K562 (cell line): ENCODE measurements at regions not wholly inside any gene's neighbourhood (a gene's known extent, or its start where the extent isn't known, plus 50 kb on each side); places are given as distances from the start of the nearest gene placed in this dataset.

Experiments
- ATAC-seq: fragments of 200-7000 bp; cut with Tn5 transposase; 3 replicates; pipeline ENCODE4 v1.9.1; 2020; ENCODE audit warnings: moderate library complexity
- BruUV-seq: library from RNA; stranded (reverse); fragments of 400-500 nt; replicated peaks from 2 replicates; lab custom pipeline; 2021; lab: Mats Ljungman, UMichigan
- CTCF ChIA-PET: fragments of 300-600 bp; formaldehyde crosslinking; extraction: SDS; loops from one replicate; lab custom pipeline; 2021; ENCODE audit warnings: low intra/inter-chr PET ratio; lab: Yijun Ruan, JAX
- POLR2A ChIA-PET: fragments of 300-600, 350-650 bp; sonication (Branson Sonifier 250); formaldehyde crosslinking; extraction: SDS; loops from one replicate; lab custom pipeline; 2021; ENCODE audit warnings: antibody characterized with exemption, inconsistent platforms; lab: Yijun Ruan, JAX
- DNase-seq, 4 experiments: peaks; one replicate each; pipeline versions ENCODE4 v3.0.0 to v3.0.0-alpha.2; 2011 to 2018; ENCODE audit warnings: low spot score in 3 of 4, mixed read lengths in 3 of 4; ENCODE audit errors: extremely low read depth in 1 of 4
- FAIRE-seq: peaks from 2 replicates; lab custom pipeline; 2011; peaks lifted over from hg19 to GRCh38; lab: Jason Lieb, UNC
- H2AFZ ChIP-seq: 2 replicates; pipeline ENCODE4 v1.6.0; 2011; ENCODE audit warnings: low read depth, low read length, control low read depth, inconsistent platforms
- H3K27ac ChIP-seq: fragments of 200-600 bp; 3 replicates; pipeline ENCODE4 v1.8.0; 2011; ENCODE audit warnings: low read depth, mild to moderate bottlenecking, control low read depth, inconsistent platforms, low read length, moderate library complexity, mixed read lengths; ENCODE audit errors: extremely low read depth
- H3K27me3 ChIP-seq, 2 experiments: fragments of 300-600 bp in 1 of 2; 2 replicates in 1 of 2; 3 replicates in 1 of 2; pipeline versions ENCODE4 v1.6.0 to v1.8.0; 2011; ENCODE audit warnings: inconsistent platforms in 2 of 2, low read length in 2 of 2, mild to moderate bottlenecking in 1 of 2, mixed read lengths in 1 of 2, moderate library complexity in 1 of 2; ENCODE audit not compliant: control insufficient read depth in 2 of 2, insufficient read depth in 2 of 2
- H3K36me3 ChIP-seq: fragments of 300-600 bp; 3 replicates; pipeline ENCODE4 v1.8.0; 2011; ENCODE audit warnings: mild to moderate bottlenecking, low read length, inconsistent platforms; ENCODE audit not compliant: control insufficient read depth, insufficient read depth
- H3K4me1 ChIP-seq, 2 experiments: fragments of 200-600 bp in 1 of 2; replicated peaks in 1 of 2; 2 replicates in 1 of 2; 3 replicates in 1 of 2; pipeline versions ENCODE4 v1.5.1 to v1.8.0; 2011; ENCODE audit warnings: inconsistent platforms in 2 of 2, low read length in 2 of 2, mild to moderate bottlenecking in 1 of 2, mixed read lengths in 1 of 2, moderate library complexity in 1 of 2; ENCODE audit not compliant: control insufficient read depth in 2 of 2, insufficient read depth in 2 of 2
- H3K4me2 ChIP-seq: 2 replicates; pipeline ENCODE4 v1.6.1; 2011; ENCODE audit warnings: low read length, control low read depth, inconsistent platforms, mixed read lengths; ENCODE audit not compliant: insufficient read depth
- H3K4me3 ChIP-seq: fragments of 200-600 bp; sonication (generic), shearing (Covaris generic); 2 replicates; pipeline ENCODE4 v1.5.1; 2016; ENCODE audit warnings: control low read depth, inconsistent platforms
- H3K79me2 ChIP-seq: fragments of 200-600 bp; 3 replicates; pipeline ENCODE4 v1.8.0; 2011; ENCODE audit warnings: low read length, inconsistent platforms; ENCODE audit not compliant: control insufficient read depth, insufficient read depth
- H3K9ac ChIP-seq, 2 experiments: 2 replicates each; pipeline versions ENCODE4 v1.6.0 to v1.6.1; 2011; ENCODE audit warnings: low read depth in 2 of 2, low read length in 2 of 2, control low read depth in 1 of 2, inconsistent platforms in 1 of 2, mild to moderate bottlenecking in 1 of 2, mixed read lengths in 1 of 2; ENCODE audit not compliant: insufficient read depth in 1 of 2
- H3K9me1 ChIP-seq: one replicate; pipeline ENCODE4 v1.6.0; 2011; ENCODE audit warnings: inconsistent platforms, mild to moderate bottlenecking, low read length, moderate library complexity; ENCODE audit not compliant: control insufficient read depth, insufficient read depth
- H3K9me3 ChIP-seq: replicated peaks from 2 replicates; pipeline ENCODE4 v1.5.1; 2011; ENCODE audit warnings: low read depth, low read length, inconsistent platforms; ENCODE audit not compliant: control insufficient read depth, insufficient read depth
- H4K20me1 ChIP-seq: replicated peaks from 2 replicates; pipeline ENCODE4 v1.6.1; 2011; ENCODE audit warnings: low read length, inconsistent platforms, mixed read lengths; ENCODE audit not compliant: control insufficient read depth, insufficient read depth
- C11orf30 ChIP-seq: fragments of 450-650 bp; IDR thresholded peaks from 2 replicates; pipeline ENCODE4 v1.6.1; 2016; ENCODE audit warnings: low read depth, mild to moderate bottlenecking
- FOXP1 ChIP-seq: sonication (generic); formaldehyde crosslinking; IDR thresholded peaks from 2 replicates; pipeline ENCODE4 v1.8.0; 2022; ENCODE audit warnings: mild to moderate bottlenecking, missing genetic modification reagents
- HNRNPUL1 ChIP-seq: fragments of 200-400 bp; formaldehyde crosslinking; IDR thresholded peaks from 2 replicates; pipeline ENCODE4 v1.6.1; 2017; ENCODE audit warnings: low read length
- KLF1 ChIP-seq: fragments of 450-650 bp; IDR thresholded peaks from 2 replicates; pipeline ENCODE4 v1.6.1; 2016; ENCODE audit warnings: missing genetic modification characterization, missing compliant biosample characterization
- LEF1 ChIP-seq: fragments of 450-650 bp; IDR thresholded peaks from 2 replicates; pipeline ENCODE4 v1.6.1; 2016; ENCODE audit warnings: mild to moderate bottlenecking
- MAFF ChIP-seq: IDR thresholded peaks from 2 replicates; pipeline ENCODE4 v1.6.1; 2012; ENCODE audit warnings: low read length, improper control_type of control experiment
- MLX ChIP-seq, 2 experiments: fragments of 450-650 bp in 1 of 2; sonication (generic) in 1 of 2; formaldehyde crosslinking; conservative IDR thresholded peaks; 2 replicates each; pipeline versions ENCODE4 v1.4.0 to v1.8.1; 2020 to 2022; ENCODE audit warnings: mild to moderate bottlenecking in 1 of 2, missing genetic modification reagents in 1 of 2
- NCOA4 ChIP-seq: fragments of 450-650 bp; IDR thresholded peaks from 2 replicates; pipeline ENCODE4 v1.6.1; 2018; ENCODE audit warnings: mild to moderate bottlenecking; ENCODE audit not compliant: partially characterized antibody
- NR4A1 ChIP-seq, 2 experiments: fragments of 250-450 bp in 1 of 2; fragments of 450-650 bp in 1 of 2; sonication (Bioruptor Pico) in 1 of 2; IDR thresholded peaks; 2 replicates each; pipeline versions ENCODE4 v1.4.0 to v1.6.1; 2016 to 2020; ENCODE audit warnings: mild to moderate bottlenecking in 2 of 2, missing compliant biosample characterization in 1 of 2, missing genetic modification characterization in 1 of 2, moderate library complexity in 1 of 2
- PCBP2 ChIP-seq: fragments of 200-400 bp; formaldehyde crosslinking; IDR thresholded peaks from 2 replicates; pipeline ENCODE4 v1.6.1; 2018; ENCODE audit warnings: low read length, low read depth, mild to moderate bottlenecking, moderate library complexity; ENCODE audit not compliant: poor library complexity, severe bottlenecking
- PML ChIP-seq: IDR thresholded peaks from 2 replicates; pipeline ENCODE4 v1.6.1; 2012; ENCODE audit warnings: low read length, inconsistent platforms
- PURB ChIP-seq: sonication (generic); formaldehyde crosslinking; IDR thresholded peaks from 2 replicates; pipeline ENCODE4 v1.9.0; 2021; ENCODE audit warnings: low read depth, mild to moderate bottlenecking, missing genetic modification reagents
- TAF7 ChIP-seq: fragments of 450-650 bp; IDR thresholded peaks from 2 replicates; pipeline ENCODE4 v1.6.1; 2016; ENCODE audit warnings: missing genetic modification characterization, missing compliant biosample characterization
- TFAP4 ChIP-seq: sonication (generic); formaldehyde crosslinking; IDR thresholded peaks from 2 replicates; pipeline ENCODE4 v1.8.0; 2022; ENCODE audit warnings: missing genetic modification reagents, mild to moderate bottlenecking, moderate library complexity, borderline replicate concordance
- ZNF311 ChIP-seq: fragments of 250-450 bp; sonication (Bioruptor Pico); IDR thresholded peaks from 2 replicates; pipeline ENCODE4 v1.4.0; 2020; ENCODE audit warnings: mild to moderate bottlenecking, moderate library complexity
- ZNF551 ChIP-seq: fragments of 250-450 bp; sonication (Bioruptor Pico); IDR thresholded peaks from 2 replicates; pipeline ENCODE4 v1.5.0; 2021; ENCODE audit warnings: mild to moderate bottlenecking, moderate library complexity
- WGBS: fragments of 100-300 bp; shearing (Covaris generic); methylation state at CpG from one replicate; pipeline ENCODE4 v1.1.6; 2016; ENCODE audit warnings: low coverage, mixed read lengths; ENCODE audit not compliant: insufficient coverage; ENCODE audit errors: missing lambda C conversion rate; 5-methylcytosine and 5-hydroxymethylcytosine counted together
- in situ Hi-C: fragments of 300-500 bp; cut with MboI; formaldehyde crosslinking; loops from 4 replicates; pipeline ENCODE4 v1.15.0; 2018; ENCODE audit warnings: inconsistent platforms, mixed read lengths
- intact Hi-C: fragments of 100-400 bp; cut with micrococcal nuclease; formaldehyde crosslinking; loops from 2 replicates; pipeline ENCODE4 v1.14.2; 2022
- TF ChIP-seq, protein P1 (sequence below): sonication (generic); formaldehyde crosslinking; IDR thresholded peaks from 2 replicates; pipeline ENCODE4 v1.8.0; 2022; ENCODE audit warnings: mild to moderate bottlenecking, missing genetic modification reagents

DNA sequence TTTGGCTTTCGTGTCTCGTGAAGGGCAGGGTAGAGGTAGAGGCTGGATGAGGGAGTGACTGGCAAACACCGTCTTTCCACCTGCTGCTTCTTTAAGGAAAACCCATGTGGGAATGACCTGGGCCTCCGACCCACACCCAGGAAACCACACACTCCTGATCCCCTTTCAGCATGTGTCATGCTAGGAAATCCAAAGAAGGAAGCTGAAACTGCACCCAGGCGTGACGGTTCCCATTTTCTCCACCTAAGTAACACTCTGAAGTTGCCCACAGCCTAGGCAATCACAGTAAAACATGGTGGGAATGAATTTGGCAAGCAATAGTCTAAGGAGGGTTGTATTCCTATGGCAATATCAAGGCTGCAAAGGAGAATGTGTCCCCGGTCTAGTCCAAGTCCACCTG is 538.4 kb upstream of the NOX3 start (continued):
- TF ChIP-seq, protein P1, sequence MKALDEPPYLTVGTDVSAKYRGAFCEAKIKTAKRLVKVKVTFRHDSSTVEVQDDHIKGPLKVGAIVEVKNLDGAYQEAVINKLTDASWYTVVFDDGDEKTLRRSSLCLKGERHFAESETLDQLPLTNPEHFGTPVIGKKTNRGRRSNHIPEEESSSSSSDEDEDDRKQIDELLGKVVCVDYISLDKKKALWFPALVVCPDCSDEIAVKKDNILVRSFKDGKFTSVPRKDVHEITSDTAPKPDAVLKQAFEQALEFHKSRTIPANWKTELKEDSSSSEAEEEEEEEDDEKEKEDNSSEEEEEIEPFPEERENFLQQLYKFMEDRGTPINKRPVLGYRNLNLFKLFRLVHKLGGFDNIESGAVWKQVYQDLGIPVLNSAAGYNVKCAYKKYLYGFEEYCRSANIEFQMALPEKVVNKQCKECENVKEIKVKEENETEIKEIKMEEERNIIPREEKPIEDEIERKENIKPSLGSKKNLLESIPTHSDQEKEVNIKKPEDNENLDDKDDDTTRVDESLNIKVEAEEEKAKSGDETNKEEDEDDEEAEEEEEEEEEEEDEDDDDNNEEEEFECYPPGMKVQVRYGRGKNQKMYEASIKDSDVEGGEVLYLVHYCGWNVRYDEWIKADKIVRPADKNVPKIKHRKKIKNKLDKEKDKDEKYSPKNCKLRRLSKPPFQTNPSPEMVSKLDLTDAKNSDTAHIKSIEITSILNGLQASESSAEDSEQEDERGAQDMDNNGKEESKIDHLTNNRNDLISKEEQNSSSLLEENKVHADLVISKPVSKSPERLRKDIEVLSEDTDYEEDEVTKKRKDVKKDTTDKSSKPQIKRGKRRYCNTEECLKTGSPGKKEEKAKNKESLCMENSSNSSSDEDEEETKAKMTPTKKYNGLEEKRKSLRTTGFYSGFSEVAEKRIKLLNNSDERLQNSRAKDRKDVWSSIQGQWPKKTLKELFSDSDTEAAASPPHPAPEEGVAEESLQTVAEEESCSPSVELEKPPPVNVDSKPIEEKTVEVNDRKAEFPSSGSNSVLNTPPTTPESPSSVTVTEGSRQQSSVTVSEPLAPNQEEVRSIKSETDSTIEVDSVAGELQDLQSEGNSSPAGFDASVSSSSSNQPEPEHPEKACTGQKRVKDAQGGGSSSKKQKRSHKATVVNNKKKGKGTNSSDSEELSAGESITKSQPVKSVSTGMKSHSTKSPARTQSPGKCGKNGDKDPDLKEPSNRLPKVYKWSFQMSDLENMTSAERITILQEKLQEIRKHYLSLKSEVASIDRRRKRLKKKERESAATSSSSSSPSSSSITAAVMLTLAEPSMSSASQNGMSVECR = no peak
- TF ChIP-seq TAF7 = no peak
- TF ChIP-seq TFAP4 (CRISPR knock-in tag) = no peak
- TF ChIP-seq KLF1 (tag) = no peak
- no peak for TF ChIP-seq C11orf30
- no peak for TF ChIP-seq NCOA4

GRCh38 chr6:155993240-155993639 is 537.6 kb upstream of the NOX3 start:
- H3K36me3 ChIP-seq = no peaks in the 10 kb centered on the region
- H3K4me1 ChIP-seq = no peaks in the 10 kb centered on the region
- H3K4me2 ChIP-seq = no peak overlapping the region
- CTCF ChIA-PET = no interaction called here
- no peaks in the 10 kb centered on the region for H4K20me1 ChIP-seq
- H2AFZ ChIP-seq = no peak overlapping the region
- in situ Hi-C loops = no loop called here
- POLR2A ChIA-PET = no interaction called here
- no peak overlapping the region for H3K9ac ChIP-seq
- intact Hi-C loops = no loop called here
- H3K27ac ChIP-seq = no peak overlapping the region
- no peaks in the 10 kb centered on the region for H3K9me1 ChIP-seq
- WGBS = 0% methylated on average over 6 of the region's 6 CpGs
- ATAC-seq (no peak), DNase-seq (no peak), FAIRE-seq (no peak)
- no peaks in the 10 kb centered on the region for H3K79me2 ChIP-seq
- TF ChIP-seq PCBP2 (no peak), MAFF (no peak), LEF1 (no peak), FOXP1 (no peak), ZNF311 (CRISPR knock-in tag) (no peak), PURB (CRISPR knock-in tag) (no peak), HNRNPUL1 (no peak), NR4A1 (CRISPR knock-in tag; IDR thresholded peaks at IDR 0.05) (no peak), NR4A1 (tag; IDR thresholded peaks at IDR 0.05) (no peak), MLX (CRISPR knock-in tag; conservative IDR thresholded peaks at IDR 0.05) (no peak), ZNF551 (CRISPR knock-in tag) (no peak), PML (no peak)
- H3K4me3 ChIP-seq = no peak overlapping the region
- H3K9me3 ChIP-seq = no peaks in the 10 kb centered on the region
- BruUV-seq = no TSS peak
- no peaks in the 10 kb centered on the region for H3K27me3 ChIP-seq
